GM12878 (cell line): ENCODE measurements at regions not wholly inside any gene's neighbourhood (a gene's known extent, or its start where the extent isn't known, plus 50 kb on each side); places are given as distances from the start of the nearest gene placed in this dataset.

Experiments used
- ETV6 ChIP-seq, 2 experiments: fragments of 450-650 bp in 1 of 2; IDR thresholded peaks in 1 of 2; conservative IDR thresholded peaks in 1 of 2; 2 replicates each; pipeline ENCODE4 v1.6.1; 2014; ENCODE audit warnings: antibody characterized with exemption in 1 of 2, borderline replicate concordance in 1 of 2, low read depth in 1 of 2, mild to moderate bottlenecking in 1 of 2, moderate library complexity in 1 of 2
- HCFC1 ChIP-seq: fragments of 150-350 bp; IDR thresholded peaks from 2 replicates; pipeline ENCODE4 v1.6.1; 2014; ENCODE audit warnings: low read length
- MTA2 ChIP-seq: fragments of 450-650 bp; IDR thresholded peaks from 2 replicates; pipeline ENCODE4 v1.6.1; 2016; ENCODE audit warnings: low read depth, mild to moderate bottlenecking, moderate library complexity
- POLR2A ChIP-seq: IDR thresholded peaks from 2 replicates; pipeline ENCODE4 v1.6.1; 2011; ENCODE audit warnings: low read depth, mild to moderate bottlenecking, low read length
- TF ChIP-seq, protein P1 (sequence below): fragments of 450-650 bp; formaldehyde crosslinking; IDR thresholded peaks from 2 replicates; pipeline ENCODE4 v1.4.0; 2022; ENCODE audit warnings: mild to moderate bottlenecking, moderate library complexity
- TF ChIP-seq, protein P2 (sequence below): fragments of 450-650 bp; IDR thresholded peaks from 2 replicates; pipeline ENCODE4 v1.6.1; 2018; ENCODE audit warnings: borderline replicate concordance, mild to moderate bottlenecking; ENCODE audit not compliant: partially characterized antibody
- TF ChIP-seq, protein P3 (sequence below): fragments of 150-350 bp; IDR thresholded peaks from 2 replicates; pipeline ENCODE4 v1.6.1; 2014; ENCODE audit warnings: mild to moderate bottlenecking, low read depth, low read length

DNA sequence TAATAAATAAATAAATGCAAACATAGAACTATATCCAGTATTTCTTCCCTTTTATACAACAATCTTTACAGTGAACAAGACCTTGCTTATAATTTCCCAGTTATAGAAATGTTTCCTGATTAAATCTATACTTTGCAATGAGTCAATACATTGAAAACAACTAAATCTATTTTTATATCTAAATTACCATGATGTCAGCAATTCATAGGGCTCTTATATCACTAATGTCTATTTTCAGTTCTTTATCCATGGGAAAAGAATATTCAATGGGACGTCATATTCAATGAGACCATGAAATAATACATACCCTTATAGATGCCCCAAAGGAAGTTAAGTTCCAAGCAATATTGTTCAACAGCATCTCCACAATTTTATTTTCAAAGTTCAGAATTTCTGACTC, 359.9 kb downstream of the CASP12 start (continued):
- TF ChIP-seq, protein P1, sequence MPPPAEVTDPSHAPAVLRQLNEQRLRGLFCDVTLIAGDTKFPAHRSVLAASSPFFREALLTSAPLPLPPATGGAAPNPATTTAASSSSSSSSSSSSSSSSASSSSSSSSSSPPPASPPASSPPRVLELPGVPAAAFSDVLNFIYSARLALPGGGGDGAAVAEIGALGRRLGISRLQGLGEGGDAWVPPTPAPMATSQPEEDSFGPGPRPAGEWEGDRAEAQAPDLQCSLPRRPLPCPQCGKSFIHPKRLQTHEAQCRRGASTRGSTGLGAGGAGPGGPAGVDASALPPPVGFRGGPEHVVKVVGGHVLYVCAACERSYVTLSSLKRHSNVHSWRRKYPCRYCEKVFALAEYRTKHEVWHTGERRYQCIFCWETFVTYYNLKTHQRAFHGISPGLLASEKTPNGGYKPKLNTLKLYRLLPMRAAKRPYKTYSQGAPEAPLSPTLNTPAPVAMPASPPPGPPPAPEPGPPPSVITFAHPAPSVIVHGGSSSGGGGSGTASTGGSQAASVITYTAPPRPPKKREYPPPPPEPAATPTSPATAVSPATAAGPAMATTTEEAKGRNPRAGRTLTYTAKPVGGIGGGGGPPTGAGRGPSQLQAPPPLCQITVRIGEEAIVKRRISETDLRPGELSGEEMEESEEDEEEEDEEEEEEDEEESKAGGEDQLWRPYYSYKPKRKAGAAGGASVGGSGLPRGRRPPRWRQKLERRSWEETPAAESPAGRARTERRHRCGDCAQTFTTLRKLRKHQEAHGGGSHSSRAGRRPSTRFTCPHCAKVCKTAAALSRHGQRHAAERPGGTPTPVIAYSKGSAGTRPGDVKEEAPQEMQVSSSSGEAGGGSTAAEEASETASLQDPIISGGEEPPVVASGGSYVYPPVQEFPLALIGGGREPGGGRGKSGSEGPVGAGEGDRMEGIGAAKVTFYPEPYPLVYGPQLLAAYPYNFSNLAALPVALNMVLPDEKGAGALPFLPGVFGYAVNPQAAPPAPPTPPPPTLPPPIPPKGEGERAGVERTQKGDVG (CRISPR knock-in tag) = no peak
- TF ChIP-seq POLR2A (no peak), ETV6 (conservative IDR thresholded peaks at IDR 0.05 in 1 of 2, IDR thresholded peaks at IDR 0.05 in 1 of 2; ENCODE audit: borderline replicate concordance in 1 of 2, low read depth in 1 of 2) (no peak), HCFC1 (no peak), MTA2 (no peak)
- TF ChIP-seq, protein P2, sequence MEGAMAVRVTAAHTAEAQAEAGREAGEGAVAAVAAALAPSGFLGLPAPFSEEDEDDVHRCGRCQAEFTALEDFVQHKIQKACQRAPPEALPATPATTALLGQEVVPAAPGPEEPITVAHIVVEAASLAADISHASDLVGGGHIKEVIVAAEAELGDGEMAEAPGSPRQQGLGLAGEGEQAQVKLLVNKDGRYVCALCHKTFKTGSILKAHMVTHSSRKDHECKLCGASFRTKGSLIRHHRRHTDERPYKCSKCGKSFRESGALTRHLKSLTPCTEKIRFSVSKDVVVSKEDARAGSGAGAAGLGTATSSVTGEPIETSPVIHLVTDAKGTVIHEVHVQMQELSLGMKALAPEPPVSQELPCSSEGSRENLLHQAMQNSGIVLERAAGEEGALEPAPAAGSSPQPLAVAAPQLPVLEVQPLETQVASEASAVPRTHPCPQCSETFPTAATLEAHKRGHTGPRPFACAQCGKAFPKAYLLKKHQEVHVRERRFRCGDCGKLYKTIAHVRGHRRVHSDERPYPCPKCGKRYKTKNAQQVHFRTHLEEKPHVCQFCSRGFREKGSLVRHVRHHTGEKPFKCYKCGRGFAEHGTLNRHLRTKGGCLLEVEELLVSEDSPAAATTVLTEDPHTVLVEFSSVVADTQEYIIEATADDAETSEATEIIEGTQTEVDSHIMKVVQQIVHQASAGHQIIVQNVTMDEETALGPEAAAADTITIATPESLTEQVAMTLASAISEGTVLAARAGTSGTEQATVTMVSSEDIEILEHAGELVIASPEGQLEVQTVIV = no peak
- TF ChIP-seq, protein P3, sequence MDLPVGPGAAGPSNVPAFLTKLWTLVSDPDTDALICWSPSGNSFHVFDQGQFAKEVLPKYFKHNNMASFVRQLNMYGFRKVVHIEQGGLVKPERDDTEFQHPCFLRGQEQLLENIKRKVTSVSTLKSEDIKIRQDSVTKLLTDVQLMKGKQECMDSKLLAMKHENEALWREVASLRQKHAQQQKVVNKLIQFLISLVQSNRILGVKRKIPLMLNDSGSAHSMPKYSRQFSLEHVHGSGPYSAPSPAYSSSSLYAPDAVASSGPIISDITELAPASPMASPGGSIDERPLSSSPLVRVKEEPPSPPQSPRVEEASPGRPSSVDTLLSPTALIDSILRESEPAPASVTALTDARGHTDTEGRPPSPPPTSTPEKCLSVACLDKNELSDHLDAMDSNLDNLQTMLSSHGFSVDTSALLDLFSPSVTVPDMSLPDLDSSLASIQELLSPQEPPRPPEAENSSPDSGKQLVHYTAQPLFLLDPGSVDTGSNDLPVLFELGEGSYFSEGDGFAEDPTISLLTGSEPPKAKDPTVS = no peak
